Endodermal cell (in vitro differentiated cells): ENCODE measurements at regions not wholly inside any gene's neighbourhood (a gene's known extent, or its start where the extent isn't known, plus 50 kb on each side); places are given as distances from the start of the nearest gene placed in this dataset.

ENCODE experiments used
- DNase-seq: peaks from one replicate; pipeline ENCODE4 v3.0.0-alpha.2; 2017
- H3K27ac ChIP-seq: 2 replicates; pipeline ENCODE4 v1.5.1; 2013; ENCODE audit warnings: mild to moderate bottlenecking, low read depth, low read length, moderate library complexity
- H3K27me3 ChIP-seq: 2 replicates; pipeline ENCODE4 v1.6.1; 2013; ENCODE audit warnings: mild to moderate bottlenecking, low read length, moderate library complexity; ENCODE audit not compliant: insufficient read depth, control insufficient read depth, poor library complexity, severe bottlenecking
- H3K36me3 ChIP-seq: 2 replicates; pipeline ENCODE4 v1.7.0; 2013; ENCODE audit warnings: mild to moderate bottlenecking, low read length, moderate library complexity; ENCODE audit not compliant: control insufficient read depth, insufficient read depth
- H3K4me1 ChIP-seq: one replicate; pipeline ENCODE4 v1.7.0; 2013; ENCODE audit warnings: low read length; ENCODE audit not compliant: control insufficient read depth, insufficient read depth
- H3K4me3 ChIP-seq: 2 replicates; pipeline ENCODE4 v1.5.1; 2013; ENCODE audit warnings: mild to moderate bottlenecking, low read length, moderate library complexity
- H3K9ac ChIP-seq: 2 replicates; pipeline ENCODE4 v1.6.1; 2013; ENCODE audit warnings: mild to moderate bottlenecking, low read length, moderate library complexity; ENCODE audit not compliant: poor library complexity, severe bottlenecking; ENCODE audit errors: extremely low read depth
- H3K9me3 ChIP-seq: 2 replicates; pipeline ENCODE4 v1.6.1; 2013; ENCODE audit warnings: mild to moderate bottlenecking, low read length, moderate library complexity; ENCODE audit not compliant: control insufficient read depth
- H3K27ac Mint-ChIP-seq: 2 replicates; pipeline ENCODE4 v1.8.0; 2020; ENCODE audit warnings: mixed read lengths
- H3K27me3 Mint-ChIP-seq: 2 replicates; pipeline ENCODE4 v1.8.0; 2021; ENCODE audit warnings: mild to moderate bottlenecking, mixed read lengths; ENCODE audit not compliant: insufficient read depth
- H3K36me3 Mint-ChIP-seq: 2 replicates; pipeline ENCODE4 v1.8.0; 2020; ENCODE audit warnings: low read depth, mixed read lengths
- H3K4me1 Mint-ChIP-seq: 2 replicates; pipeline ENCODE4 v1.8.0; 2020; ENCODE audit warnings: mixed read lengths
- H3K4me3 Mint-ChIP-seq: 2 replicates; pipeline ENCODE4 v1.8.0; 2020; ENCODE audit warnings: mild to moderate bottlenecking, moderate library complexity, mixed read lengths
- H3K9me3 Mint-ChIP-seq: 2 replicates; pipeline ENCODE4 v1.8.0; 2020; ENCODE audit warnings: mild to moderate bottlenecking, mixed read lengths
- WGBS, 2 experiments: methylation state at CpG; one replicate each; pipeline versions ENCODE4 v1.1.5 to v1.1.7; 2013; ENCODE audit warnings: missing lambda C conversion rate in 2 of 2, mixed read lengths in 1 of 2; ENCODE audit not compliant: insufficient coverage in 1 of 2, insufficient read length in 1 of 2; 5-methylcytosine and 5-hydroxymethylcytosine counted together
- TF ChIP-seq, protein P1 (sequence below): fragments of 200-600 bp; sonication (generic); conservative IDR thresholded peaks from 2 replicates; pipeline ENCODE4 v1.5.0; 2021; ENCODE audit warnings: antibody characterized with exemption, mild to moderate bottlenecking

DNA sequence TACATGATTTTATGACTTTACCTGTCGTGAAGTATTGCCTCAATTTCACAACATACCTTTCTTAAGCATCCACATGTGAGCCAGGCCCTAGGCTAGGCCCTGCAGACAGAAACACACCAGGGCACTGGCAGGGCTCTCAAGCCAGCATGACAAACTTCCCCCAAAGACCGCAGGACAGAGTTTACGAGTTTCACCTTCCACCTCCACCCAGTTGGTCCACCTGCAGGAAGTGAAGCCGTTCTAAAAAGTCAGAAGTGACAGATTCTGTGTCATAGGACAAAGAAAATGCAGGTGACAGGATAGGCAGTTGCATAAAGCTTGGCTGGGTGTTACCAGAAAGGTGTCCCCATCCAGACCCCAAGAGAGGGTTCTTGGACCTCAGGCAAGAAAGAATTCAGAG is 382.3 kb downstream of the PCNX1 start:
- peaks cover 10% of the 10 kb centered on the region for H3K4me1 Mint-ChIP-seq
- WGBS, 2 experiments, result 76 to 95% methylated on average over 2 to 4 of the region's 4 CpGs
- H3K4me1 ChIP-seq, result peaks cover 5% of the 10 kb centered on the region
- H3K9ac ChIP-seq, result no peak overlapping the region
- peak overlapping the region; percentile 27 for H3K27ac Mint-ChIP-seq
- H3K27me3 Mint-ChIP-seq, result no peaks in the 10 kb centered on the region
- no peaks in the 10 kb centered on the region for H3K36me3 ChIP-seq
- no peak overlapping the region for H3K4me3 ChIP-seq
- H3K27ac ChIP-seq, result no peak overlapping the region
- no peak for DNase-seq
- no peak overlapping the region for H3K4me3 Mint-ChIP-seq
- H3K36me3 Mint-ChIP-seq, result no peaks in the 10 kb centered on the region
- H3K9me3 Mint-ChIP-seq, result peaks cover 4% of the 10 kb centered on the region
- TF ChIP-seq, protein P1, sequence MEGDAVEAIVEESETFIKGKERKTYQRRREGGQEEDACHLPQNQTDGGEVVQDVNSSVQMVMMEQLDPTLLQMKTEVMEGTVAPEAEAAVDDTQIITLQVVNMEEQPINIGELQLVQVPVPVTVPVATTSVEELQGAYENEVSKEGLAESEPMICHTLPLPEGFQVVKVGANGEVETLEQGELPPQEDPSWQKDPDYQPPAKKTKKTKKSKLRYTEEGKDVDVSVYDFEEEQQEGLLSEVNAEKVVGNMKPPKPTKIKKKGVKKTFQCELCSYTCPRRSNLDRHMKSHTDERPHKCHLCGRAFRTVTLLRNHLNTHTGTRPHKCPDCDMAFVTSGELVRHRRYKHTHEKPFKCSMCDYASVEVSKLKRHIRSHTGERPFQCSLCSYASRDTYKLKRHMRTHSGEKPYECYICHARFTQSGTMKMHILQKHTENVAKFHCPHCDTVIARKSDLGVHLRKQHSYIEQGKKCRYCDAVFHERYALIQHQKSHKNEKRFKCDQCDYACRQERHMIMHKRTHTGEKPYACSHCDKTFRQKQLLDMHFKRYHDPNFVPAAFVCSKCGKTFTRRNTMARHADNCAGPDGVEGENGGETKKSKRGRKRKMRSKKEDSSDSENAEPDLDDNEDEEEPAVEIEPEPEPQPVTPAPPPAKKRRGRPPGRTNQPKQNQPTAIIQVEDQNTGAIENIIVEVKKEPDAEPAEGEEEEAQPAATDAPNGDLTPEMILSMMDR, result no peak
- no peaks in the 10 kb centered on the region for H3K27me3 ChIP-seq
- H3K9me3 ChIP-seq, result peaks cover 7% of the 10 kb centered on the region

DNA sequence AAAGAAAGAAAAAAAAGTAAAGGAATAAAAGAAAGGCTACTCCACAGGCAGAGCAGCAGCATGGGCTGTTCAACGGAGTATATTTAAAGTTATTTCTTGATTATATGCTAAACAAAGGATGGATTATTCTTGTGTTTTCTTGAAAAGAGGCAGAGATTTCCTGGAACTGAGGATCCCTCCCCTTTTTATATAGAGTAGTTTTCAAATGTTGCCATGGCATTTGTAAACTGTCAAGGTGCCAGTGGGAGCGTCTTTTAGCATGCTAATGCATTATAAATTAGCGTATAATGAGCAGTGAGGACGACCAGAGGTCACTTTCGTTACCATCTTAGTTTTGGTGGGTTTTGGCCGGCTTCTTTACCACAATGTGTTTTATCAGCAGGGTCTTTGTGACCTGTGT is 383.0 kb downstream of the PCNX1 start:
- Mint-ChIP-seq H3K4me1 (peaks cover 10% of the 10 kb centered on the region), H3K27ac (no peak overlapping the region), H3K27me3 (no peaks in the 10 kb centered on the region), H3K9me3 (no peaks in the 10 kb centered on the region), H3K36me3 (no peaks in the 10 kb centered on the region), H3K4me3 (no peak overlapping the region)
- Histone ChIP-seq H3K4me3 (no peak overlapping the region), H3K9me3 (peaks cover 2% of the 10 kb centered on the region), H3K27ac (no peak overlapping the region), H3K27me3 (no peaks in the 10 kb centered on the region), H3K4me1 (peaks cover 5% of the 10 kb centered on the region), H3K36me3 (no peaks in the 10 kb centered on the region), H3K9ac (no peak overlapping the region)
- WGBS, 2 experiments, result 87 to 94% methylated on average over 3 to 6 of the region's 6 CpGs
- no peak for DNase-seq
- TF ChIP-seq, protein P1, result no peak

DNA sequence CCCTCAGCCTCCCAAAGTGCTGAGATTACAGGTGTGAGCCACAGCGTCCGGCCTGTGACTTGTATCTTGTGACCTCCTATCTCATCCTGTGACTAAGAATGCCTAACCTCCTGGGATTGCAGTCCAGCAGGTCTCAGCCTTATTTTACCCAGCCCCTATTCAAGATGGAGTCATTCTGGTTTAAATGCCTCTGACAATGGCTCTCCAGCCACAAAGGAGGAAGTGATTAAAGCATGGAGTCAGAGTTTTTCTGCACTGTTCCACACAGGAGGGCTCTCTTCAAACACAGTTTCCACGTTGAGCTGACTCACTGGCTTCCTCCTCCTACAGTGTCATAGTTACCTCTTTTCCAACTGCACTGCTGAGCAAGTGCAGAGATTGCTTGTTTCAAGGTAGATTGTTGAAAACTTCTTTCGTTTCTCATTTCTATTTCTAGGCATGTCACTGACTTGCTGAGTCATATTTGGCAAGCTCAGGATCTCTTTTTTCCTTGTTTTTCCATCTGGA is 383.8 kb downstream of the PCNX1 start:
- Mint-ChIP-seq H3K4me3 (no peak overlapping the region), H3K36me3 (no peaks in the 10 kb centered on the region), H3K9me3 (no peaks in the 10 kb centered on the region), H3K27ac (peak overlapping the region; percentile 41), H3K27me3 (no peaks in the 10 kb centered on the region), H3K4me1 (peaks cover 10% of the 10 kb centered on the region)
- WGBS, 2 experiments, result 50 to 88% methylated on average over 1 to 4 of the region's 4 CpGs
- Histone ChIP-seq H3K9ac (no peak overlapping the region), H3K9me3 (no peaks in the 10 kb centered on the region), H3K27ac (no peak overlapping the region), H3K27me3 (no peaks in the 10 kb centered on the region), H3K4me1 (peaks cover 5% of the 10 kb centered on the region), H3K4me3 (no peak overlapping the region), H3K36me3 (no peaks in the 10 kb centered on the region)
- TF ChIP-seq, protein P1, result no peak
- DNase-seq, result no peak
